Caco-2 (cell line): ENCODE measurements at regions not wholly inside any gene's neighbourhood (a gene's known extent, or its start where the extent isn't known, plus 50 kb on each side); places are given as distances from the start of the nearest gene placed in this dataset.

Experiments
- BruUV-seq: library from RNA; stranded (reverse); fragments of 400-500 nt; replicated peaks from 2 replicates; lab custom pipeline; 2021; lab: Mats Ljungman, UMichigan
- CTCF ChIA-PET: fragments of 300-600 bp; sonication (Branson Sonifier 250); formaldehyde crosslinking; loops from one replicate; lab custom pipeline; 2022; ENCODE audit warnings: antibody characterized with exemption; lab: Charles Lee
- POLR2A ChIA-PET: fragments of 300-600 bp; sonication (Branson Sonifier 250); formaldehyde crosslinking; loops from one replicate; lab custom pipeline; 2022; ENCODE audit warnings: antibody characterized with exemption; lab: Charles Lee
- DNase-seq, 2 experiments: peaks; one replicate each; pipeline versions ENCODE4 v3.0.0 to v3.0.0-alpha.2; 2020 to 2022
- H3K27me3 ChIP-seq: replicated peaks from 2 replicates; pipeline ENCODE4 v1.6.0; 2011; ENCODE audit warnings: low read length; ENCODE audit not compliant: control insufficient read depth, insufficient read depth
- H3K36me3 ChIP-seq: 2 replicates; pipeline ENCODE4 v1.5.1; 2011; ENCODE audit warnings: low read length; ENCODE audit not compliant: control insufficient read depth, insufficient read depth
- H3K4me1 ChIP-seq: fragments of 250-450 bp; sonication (Bioruptor Pico); 2 replicates; pipeline ENCODE4 v1.5.1; 2020; ENCODE audit warnings: mild to moderate bottlenecking
- H3K4me3 ChIP-seq: 2 replicates; pipeline ENCODE4 v1.5.1; 2011; ENCODE audit warnings: low read depth, mild to moderate bottlenecking, control low read depth, low read length
- H3K9me3 ChIP-seq: fragments of 250-450 bp; sonication (Bioruptor Pico); 2 replicates; pipeline ENCODE4 v1.5.1; 2020; ENCODE audit warnings: mild to moderate bottlenecking, moderate library complexity
- H3K27ac Mint-ChIP-seq: one replicate; pipeline ENCODE4 v1.8.0; 2022; ENCODE audit warnings: mixed read lengths; ENCODE audit not compliant: unreplicated experiment
- H3K27me3 Mint-ChIP-seq: one replicate; pipeline ENCODE4 v1.8.0; 2022; ENCODE audit warnings: mixed read lengths; ENCODE audit not compliant: insufficient read depth, unreplicated experiment
- H3K36me3 Mint-ChIP-seq: one replicate; pipeline ENCODE4 v1.8.0; 2022; ENCODE audit warnings: mild to moderate bottlenecking, mixed read lengths; ENCODE audit not compliant: insufficient read depth, unreplicated experiment
- H3K4me1 Mint-ChIP-seq: one replicate; pipeline ENCODE4 v1.8.0; 2022; ENCODE audit warnings: low read depth, mixed read lengths; ENCODE audit not compliant: unreplicated experiment
- H3K4me3 Mint-ChIP-seq: one replicate; pipeline ENCODE4 v1.8.0; 2022; ENCODE audit warnings: mild to moderate bottlenecking, moderate library complexity, mixed read lengths; ENCODE audit not compliant: unreplicated experiment
- H3K9me3 Mint-ChIP-seq: one replicate; pipeline ENCODE4 v1.8.0; 2022; ENCODE audit warnings: mixed read lengths; ENCODE audit not compliant: unreplicated experiment
- CTCF ChIP-seq, 2 experiments: fragments of 200-600 bp in 1 of 2; IDR thresholded peaks; 1 replicate in 1 of 2; 2 replicates in 1 of 2; pipeline versions ENCODE4 v1.5.1 to v1.8.0; 2011 to 2022; ENCODE audit warnings: antibody characterized with exemption in 1 of 2, control low read depth in 1 of 2, inconsistent platforms in 1 of 2, low read depth in 1 of 2, low read length in 1 of 2, mild to moderate bottlenecking in 1 of 2, moderate library complexity in 1 of 2; ENCODE audit not compliant: insufficient read depth in 1 of 2, severe bottlenecking in 1 of 2, unreplicated experiment in 1 of 2
- intact Hi-C: fragments of 100-400 bp; cut with micrococcal nuclease; formaldehyde crosslinking; loops from one replicate; pipeline ENCODE4 v1.10.0; 2022; ENCODE audit not compliant: unreplicated experiment

GRCh38 chr12:108419949-108420348 is 80.8 kb upstream of the CMKLR1 start:
- POLR2A ChIA-PET = no interaction called here
- BruUV-seq = no TSS peak
- intact Hi-C loops = no loop called here
- no peaks in the 10 kb centered on the region for H3K36me3 ChIP-seq
- H3K9me3 Mint-ChIP-seq = peaks cover 13% of the 10 kb centered on the region
- no peak for TF ChIP-seq CTCF (IDR thresholded peaks at IDR 0.05; ENCODE audit: insufficient read depth in 1 of 2, low read depth in 1 of 2, low read length in 1 of 2, severe bottlenecking in 1 of 2, unreplicated experiment in 1 of 2)
- H3K4me3 ChIP-seq = no peak overlapping the region
- peaks cover 8% of the 10 kb centered on the region for H3K27me3 Mint-ChIP-seq
- H3K27me3 ChIP-seq = no peaks in the 10 kb centered on the region
- H3K9me3 ChIP-seq = no peaks in the 10 kb centered on the region
- no peaks in the 10 kb centered on the region for H3K36me3 Mint-ChIP-seq
- no peak overlapping the region for H3K4me3 Mint-ChIP-seq
- no peak overlapping the region for H3K27ac Mint-ChIP-seq
- CTCF ChIA-PET = no interaction called here
- no peaks in the 10 kb centered on the region for H3K4me1 ChIP-seq
- DNase-seq = no peak
- no peaks in the 10 kb centered on the region for H3K4me1 Mint-ChIP-seq

- Histone ChIP-seq H3K27me3 (no peaks in the 10 kb centered on the region), H3K36me3 (no peaks in the 10 kb centered on the region), H3K4me1 (no peaks in the 10 kb centered on the region), H3K4me3 (no peak overlapping the region), H3K9me3 (no peaks in the 10 kb centered on the region)
- Mint-ChIP-seq H3K27me3 (peaks cover 4% of the 10 kb centered on the region), H3K4me1 (no peaks in the 10 kb centered on the region), H3K36me3 (no peaks in the 10 kb centered on the region), H3K9me3 (peaks cover 13% of the 10 kb centered on the region), H3K4me3 (no peak overlapping the region), H3K27ac (no peak overlapping the region)
- DNase-seq = no peak
- TF ChIP-seq CTCF (IDR thresholded peaks at IDR 0.05; ENCODE audit: insufficient read depth in 1 of 2, low read depth in 1 of 2, low read length in 1 of 2, severe bottlenecking in 1 of 2, unreplicated experiment in 1 of 2) = no peak
- POLR2A ChIA-PET = no interaction called here
- intact Hi-C loops = no loop called here
- no TSS peak for BruUV-seq
- CTCF ChIA-PET = no interaction called here
Measured at GRCh38 chr12:108418164-108418890, 79.2 kb upstream of the CMKLR1 start.

GRCh38 chr12:108414021-108414420 is 74.9 kb upstream of the CMKLR1 start:
- peaks cover 10% of the 10 kb centered on the region for H3K27me3 Mint-ChIP-seq
- CTCF ChIA-PET = no interaction called here
- H3K4me3 Mint-ChIP-seq = no peak overlapping the region
- no peak overlapping the region for H3K4me3 ChIP-seq
- intact Hi-C loops = no loop called here
- no peak for DNase-seq
- no peaks in the 10 kb centered on the region for H3K36me3 ChIP-seq
- H3K36me3 Mint-ChIP-seq = no peaks in the 10 kb centered on the region
- no peak overlapping the region for H3K27ac Mint-ChIP-seq
- POLR2A ChIA-PET = no interaction called here
- H3K9me3 Mint-ChIP-seq = peaks cover 13% of the 10 kb centered on the region
- BruUV-seq = no TSS peak
- H3K4me1 ChIP-seq = no peaks in the 10 kb centered on the region
- no peaks in the 10 kb centered on the region for H3K9me3 ChIP-seq
- no peaks in the 10 kb centered on the region for H3K4me1 Mint-ChIP-seq
- no peaks in the 10 kb centered on the region for H3K27me3 ChIP-seq
- no peak for TF ChIP-seq CTCF (IDR thresholded peaks at IDR 0.05; ENCODE audit: insufficient read depth in 1 of 2, low read depth in 1 of 2, low read length in 1 of 2, severe bottlenecking in 1 of 2, unreplicated experiment in 1 of 2)
